ENCODE measurements at regions not wholly inside any gene's neighbourhood (a gene's known extent, or its start where the extent isn't known, plus 50 kb on each side); places are given as distances from the start of the nearest gene placed in this dataset.

DNA sequence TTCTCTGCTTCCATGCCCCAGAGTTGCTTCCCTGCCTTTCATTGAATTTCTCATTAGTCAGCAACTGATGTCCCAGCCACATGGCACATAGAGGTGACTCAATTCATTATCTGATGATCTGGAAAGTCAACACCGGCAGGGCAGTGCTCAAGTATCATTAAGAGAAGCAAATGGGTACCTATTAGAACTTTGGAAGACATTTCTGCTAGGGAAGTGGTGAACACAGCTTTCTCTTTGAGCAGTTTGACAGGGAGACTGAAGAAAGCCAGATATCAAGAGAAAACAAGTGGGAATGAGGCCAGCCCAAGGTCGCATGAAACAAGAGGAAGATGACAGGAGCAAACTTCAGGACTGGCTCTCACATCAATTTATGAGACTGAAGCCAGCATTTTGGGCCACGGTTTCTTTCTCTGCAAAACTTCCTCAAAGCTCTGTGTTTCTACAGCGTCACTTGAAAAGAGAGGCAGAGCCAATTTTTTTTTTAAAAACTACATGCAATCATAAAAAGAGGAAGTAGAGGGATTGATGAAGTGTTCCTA is 108.3 kb upstream of the RPS6KA3 start (continued):
- TF ChIP-seq, protein P1, sequence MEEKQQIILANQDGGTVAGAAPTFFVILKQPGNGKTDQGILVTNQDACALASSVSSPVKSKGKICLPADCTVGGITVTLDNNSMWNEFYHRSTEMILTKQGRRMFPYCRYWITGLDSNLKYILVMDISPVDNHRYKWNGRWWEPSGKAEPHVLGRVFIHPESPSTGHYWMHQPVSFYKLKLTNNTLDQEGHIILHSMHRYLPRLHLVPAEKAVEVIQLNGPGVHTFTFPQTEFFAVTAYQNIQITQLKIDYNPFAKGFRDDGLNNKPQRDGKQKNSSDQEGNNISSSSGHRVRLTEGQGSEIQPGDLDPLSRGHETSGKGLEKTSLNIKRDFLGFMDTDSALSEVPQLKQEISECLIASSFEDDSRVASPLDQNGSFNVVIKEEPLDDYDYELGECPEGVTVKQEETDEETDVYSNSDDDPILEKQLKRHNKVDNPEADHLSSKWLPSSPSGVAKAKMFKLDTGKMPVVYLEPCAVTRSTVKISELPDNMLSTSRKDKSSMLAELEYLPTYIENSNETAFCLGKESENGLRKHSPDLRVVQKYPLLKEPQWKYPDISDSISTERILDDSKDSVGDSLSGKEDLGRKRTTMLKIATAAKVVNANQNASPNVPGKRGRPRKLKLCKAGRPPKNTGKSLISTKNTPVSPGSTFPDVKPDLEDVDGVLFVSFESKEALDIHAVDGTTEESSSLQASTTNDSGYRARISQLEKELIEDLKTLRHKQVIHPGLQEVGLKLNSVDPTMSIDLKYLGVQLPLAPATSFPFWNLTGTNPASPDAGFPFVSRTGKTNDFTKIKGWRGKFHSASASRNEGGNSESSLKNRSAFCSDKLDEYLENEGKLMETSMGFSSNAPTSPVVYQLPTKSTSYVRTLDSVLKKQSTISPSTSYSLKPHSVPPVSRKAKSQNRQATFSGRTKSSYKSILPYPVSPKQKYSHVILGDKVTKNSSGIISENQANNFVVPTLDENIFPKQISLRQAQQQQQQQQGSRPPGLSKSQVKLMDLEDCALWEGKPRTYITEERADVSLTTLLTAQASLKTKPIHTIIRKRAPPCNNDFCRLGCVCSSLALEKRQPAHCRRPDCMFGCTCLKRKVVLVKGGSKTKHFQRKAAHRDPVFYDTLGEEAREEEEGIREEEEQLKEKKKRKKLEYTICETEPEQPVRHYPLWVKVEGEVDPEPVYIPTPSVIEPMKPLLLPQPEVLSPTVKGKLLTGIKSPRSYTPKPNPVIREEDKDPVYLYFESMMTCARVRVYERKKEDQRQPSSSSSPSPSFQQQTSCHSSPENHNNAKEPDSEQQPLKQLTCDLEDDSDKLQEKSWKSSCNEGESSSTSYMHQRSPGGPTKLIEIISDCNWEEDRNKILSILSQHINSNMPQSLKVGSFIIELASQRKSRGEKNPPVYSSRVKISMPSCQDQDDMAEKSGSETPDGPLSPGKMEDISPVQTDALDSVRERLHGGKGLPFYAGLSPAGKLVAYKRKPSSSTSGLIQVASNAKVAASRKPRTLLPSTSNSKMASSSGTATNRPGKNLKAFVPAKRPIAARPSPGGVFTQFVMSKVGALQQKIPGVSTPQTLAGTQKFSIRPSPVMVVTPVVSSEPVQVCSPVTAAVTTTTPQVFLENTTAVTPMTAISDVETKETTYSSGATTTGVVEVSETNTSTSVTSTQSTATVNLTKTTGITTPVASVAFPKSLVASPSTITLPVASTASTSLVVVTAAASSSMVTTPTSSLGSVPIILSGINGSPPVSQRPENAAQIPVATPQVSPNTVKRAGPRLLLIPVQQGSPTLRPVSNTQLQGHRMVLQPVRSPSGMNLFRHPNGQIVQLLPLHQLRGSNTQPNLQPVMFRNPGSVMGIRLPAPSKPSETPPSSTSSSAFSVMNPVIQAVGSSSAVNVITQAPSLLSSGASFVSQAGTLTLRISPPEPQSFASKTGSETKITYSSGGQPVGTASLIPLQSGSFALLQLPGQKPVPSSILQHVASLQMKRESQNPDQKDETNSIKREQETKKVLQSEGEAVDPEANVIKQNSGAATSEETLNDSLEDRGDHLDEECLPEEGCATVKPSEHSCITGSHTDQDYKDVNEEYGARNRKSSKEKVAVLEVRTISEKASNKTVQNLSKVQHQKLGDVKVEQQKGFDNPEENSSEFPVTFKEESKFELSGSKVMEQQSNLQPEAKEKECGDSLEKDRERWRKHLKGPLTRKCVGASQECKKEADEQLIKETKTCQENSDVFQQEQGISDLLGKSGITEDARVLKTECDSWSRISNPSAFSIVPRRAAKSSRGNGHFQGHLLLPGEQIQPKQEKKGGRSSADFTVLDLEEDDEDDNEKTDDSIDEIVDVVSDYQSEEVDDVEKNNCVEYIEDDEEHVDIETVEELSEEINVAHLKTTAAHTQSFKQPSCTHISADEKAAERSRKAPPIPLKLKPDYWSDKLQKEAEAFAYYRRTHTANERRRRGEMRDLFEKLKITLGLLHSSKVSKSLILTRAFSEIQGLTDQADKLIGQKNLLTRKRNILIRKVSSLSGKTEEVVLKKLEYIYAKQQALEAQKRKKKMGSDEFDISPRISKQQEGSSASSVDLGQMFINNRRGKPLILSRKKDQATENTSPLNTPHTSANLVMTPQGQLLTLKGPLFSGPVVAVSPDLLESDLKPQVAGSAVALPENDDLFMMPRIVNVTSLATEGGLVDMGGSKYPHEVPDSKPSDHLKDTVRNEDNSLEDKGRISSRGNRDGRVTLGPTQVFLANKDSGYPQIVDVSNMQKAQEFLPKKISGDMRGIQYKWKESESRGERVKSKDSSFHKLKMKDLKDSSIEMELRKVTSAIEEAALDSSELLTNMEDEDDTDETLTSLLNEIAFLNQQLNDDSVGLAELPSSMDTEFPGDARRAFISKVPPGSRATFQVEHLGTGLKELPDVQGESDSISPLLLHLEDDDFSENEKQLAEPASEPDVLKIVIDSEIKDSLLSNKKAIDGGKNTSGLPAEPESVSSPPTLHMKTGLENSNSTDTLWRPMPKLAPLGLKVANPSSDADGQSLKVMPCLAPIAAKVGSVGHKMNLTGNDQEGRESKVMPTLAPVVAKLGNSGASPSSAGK (IDR thresholded peaks at IDR 0.05) = no peak
- TF ChIP-seq AFF1 (IDR thresholded peaks at IDR 0.05; ENCODE audit: low read depth in 1 of 2, partially characterized antibody in 2 of 2) (no peak), FIP1L1 (IDR thresholded peaks at IDR 0.05; ENCODE audit: low read depth, low read length, poor library complexity, severe bottlenecking) (no peak), MYC (IDR thresholded peaks at IDR 0.05; ENCODE audit: low read depth, low read length) (0 out of 2 replicates have a peak, but pooled peaks have one; percentile 29), MYC (CRISPR knock-in tag; IDR thresholded peaks at IDR 0.05; ENCODE audit: borderline replicate concordance, low read depth) (no peak), SIN3B (IDR thresholded peaks at IDR 0.05; ENCODE audit: low read depth) (no peak), SMARCE1 (IDR thresholded peaks at IDR 0.05) (0 out of 2 replicates have a peak, but pooled peaks have one; percentile 47), U2AF2 (optimal IDR thresholded peaks at IDR 0.05; ENCODE audit: low read depth, low read length) (no peak), PHF21A (IDR thresholded peaks at IDR 0.05; ENCODE audit: borderline replicate concordance, low read depth) (no peak), PYGO2 (tag; IDR thresholded peaks at IDR 0.05) (no peak)
- TF ChIP-seq, protein P2, sequence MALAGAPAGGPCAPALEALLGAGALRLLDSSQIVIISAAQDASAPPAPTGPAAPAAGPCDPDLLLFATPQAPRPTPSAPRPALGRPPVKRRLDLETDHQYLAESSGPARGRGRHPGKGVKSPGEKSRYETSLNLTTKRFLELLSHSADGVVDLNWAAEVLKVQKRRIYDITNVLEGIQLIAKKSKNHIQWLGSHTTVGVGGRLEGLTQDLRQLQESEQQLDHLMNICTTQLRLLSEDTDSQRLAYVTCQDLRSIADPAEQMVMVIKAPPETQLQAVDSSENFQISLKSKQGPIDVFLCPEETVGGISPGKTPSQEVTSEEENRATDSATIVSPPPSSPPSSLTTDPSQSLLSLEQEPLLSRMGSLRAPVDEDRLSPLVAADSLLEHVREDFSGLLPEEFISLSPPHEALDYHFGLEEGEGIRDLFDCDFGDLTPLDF (CRISPR knock-in tag; IDR thresholded peaks at IDR 0.05) = no peak

Data from K562 (cell line).